GM12878 (cell line): ENCODE measurements at regions not wholly inside any gene's neighbourhood (a gene's known extent, or its start where the extent isn't known, plus 50 kb on each side); places are given as distances from the start of the nearest gene placed in this dataset.

Experiments
- ATAC-seq: fragments of 200-7000 bp; cut with Tn5 transposase; 3 replicates; pipeline ENCODE4 v1.9.1; 2020; ENCODE audit warnings: mild to moderate bottlenecking, moderate library complexity
- BruUV-seq: library from RNA; stranded (reverse); fragments of 400-500 nt; replicated peaks from 2 replicates; lab custom pipeline; 2021; lab: Mats Ljungman, UMichigan
- CTCF ChIA-PET: fragments of 300-600 bp; sonication (Branson Sonifier 250); formaldehyde crosslinking; extraction: SDS; loops from one replicate; lab custom pipeline; 2021; ENCODE audit warnings: inconsistent platforms; lab: Yijun Ruan, JAX
- POLR2A ChIA-PET: fragments of 350-600 bp; formaldehyde crosslinking; extraction: SDS; loops from one replicate; lab custom pipeline; 2021; ENCODE audit warnings: inconsistent platforms; lab: Charles Lee
- RAD21 ChIA-PET: fragments of 300-600 bp; sonication (Branson Sonifier 250); formaldehyde crosslinking; loops from one replicate; lab custom pipeline; 2023; ENCODE audit warnings: antibody characterized with exemption; ENCODE audit not compliant: unreplicated experiment; lab: Charles Lee
- SMC1A ChIA-PET: fragments of 300-600 bp; sonication (Branson Sonifier 250); formaldehyde crosslinking; loops from one replicate; lab custom pipeline; 2023; ENCODE audit not compliant: unreplicated experiment, uncharacterized antibody; lab: Charles Lee
- DNase-seq: peaks from one replicate; pipeline ENCODE4 v3.0.0-alpha.2; 2011; ENCODE audit warnings: low read depth, low spot score
- FAIRE-seq: peaks from 3 replicates; lab custom pipeline; 2011; peaks lifted over from hg19 to GRCh38; lab: Jason Lieb, UNC
- H2AFZ ChIP-seq: 2 replicates; pipeline ENCODE4 v1.6.0; 2011; ENCODE audit warnings: low read depth, low read length, control low read depth; ENCODE audit not compliant: control insufficient read depth
- H3K27ac ChIP-seq: 2 replicates; pipeline ENCODE4 v1.5.1; 2011; ENCODE audit warnings: control low read depth; ENCODE audit not compliant: control insufficient read depth, insufficient read depth
- H3K27me3 ChIP-seq, 2 experiments: replicated peaks in 1 of 2; 2 replicates each; pipeline versions ENCODE4 v1.6.0 to v1.6.1; 2011; ENCODE audit warnings: low read length in 1 of 2; ENCODE audit not compliant: control insufficient read depth in 2 of 2, insufficient read depth in 2 of 2
- H3K36me3 ChIP-seq, 2 experiments: 2 replicates each; pipeline ENCODE4 v1.5.1; 2011; ENCODE audit warnings: low read length in 1 of 2; ENCODE audit not compliant: control insufficient read depth in 2 of 2, insufficient read depth in 2 of 2
- H3K4me1 ChIP-seq: 2 replicates; pipeline ENCODE4 v1.6.1; 2011; ENCODE audit warnings: mild to moderate bottlenecking, low read length, moderate library complexity, mixed read lengths; ENCODE audit not compliant: control insufficient read depth, insufficient read depth
- H3K4me2 ChIP-seq: 2 replicates; pipeline ENCODE4 v1.6.0; 2011; ENCODE audit warnings: control low read depth; ENCODE audit not compliant: control insufficient read depth, insufficient read depth
- H3K4me3 ChIP-seq: fragments of 200-600 bp; sonication (generic); 2 replicates; pipeline ENCODE4 v1.5.1; 2016
- H3K79me2 ChIP-seq: 2 replicates; pipeline ENCODE4 v1.6.0; 2011; ENCODE audit warnings: low read length; ENCODE audit not compliant: control insufficient read depth, insufficient read depth
- H3K9ac ChIP-seq: 2 replicates; pipeline ENCODE4 v1.8.0; 2011; ENCODE audit warnings: low read length, control low read depth, mixed read lengths; ENCODE audit not compliant: control insufficient read depth, insufficient read depth
- H3K9me3 ChIP-seq: replicated peaks from 3 replicates; pipeline ENCODE4 v1.5.1; 2011; ENCODE audit warnings: mild to moderate bottlenecking, low read length; ENCODE audit not compliant: control insufficient read depth, insufficient read depth
- H4K20me1 ChIP-seq: 2 replicates; pipeline ENCODE4 v1.6.0; 2011; ENCODE audit not compliant: control insufficient read depth, insufficient read depth
- BCL11A ChIP-seq: IDR thresholded peaks from 2 replicates; pipeline ENCODE4 v1.6.1; 2011; ENCODE audit warnings: low read depth, low read length
- BCLAF1 ChIP-seq: fragments of 450-650 bp; IDR thresholded peaks from 2 replicates; pipeline ENCODE4 v1.6.1; 2017; ENCODE audit warnings: antibody characterized with exemption, mild to moderate bottlenecking, moderate library complexity
- CEBPB ChIP-seq, 2 experiments: fragments of 150-350 bp in 1 of 2; IDR thresholded peaks; 2 replicates each; pipeline ENCODE4 v1.6.1; 2012 to 2014; ENCODE audit warnings: low read depth in 2 of 2, low read length in 2 of 2, borderline replicate concordance in 1 of 2, inconsistent platforms in 1 of 2
- CHD2 ChIP-seq: IDR thresholded peaks from 2 replicates; pipeline ENCODE4 v1.6.1; 2011; ENCODE audit warnings: low read depth, low read length, improper control_type of control experiment, borderline replicate concordance
- EED ChIP-seq: sonication (generic); IDR thresholded peaks from 2 replicates; pipeline ENCODE4 v1.6.1; 2016; ENCODE audit warnings: antibody characterized with exemption, low read depth
- HDAC6 ChIP-seq: fragments of 200-600 bp; sonication (generic); IDR thresholded peaks from one replicate; pipeline ENCODE4 v1.8.0; 2017; ENCODE audit warnings: antibody characterized with exemption; ENCODE audit not compliant: unreplicated experiment
- MLLT1 ChIP-seq: fragments of 450-650 bp; IDR thresholded peaks from 2 replicates; pipeline ENCODE4 v1.6.1; 2016; ENCODE audit warnings: mild to moderate bottlenecking
- MXI1 ChIP-seq: fragments of 150-350 bp; IDR thresholded peaks from 2 replicates; pipeline ENCODE4 v1.6.1; 2011; ENCODE audit warnings: low read depth, mild to moderate bottlenecking, inconsistent platforms, low read length, improper control_type of control experiment
- POLR2A ChIP-seq: IDR thresholded peaks from 2 replicates; pipeline ENCODE4 v1.6.1; 2011; ENCODE audit warnings: low read depth, mild to moderate bottlenecking, low read length
- SRF ChIP-seq, 2 experiments: IDR thresholded peaks; 2 replicates each; pipeline ENCODE4 v1.6.1; 2011; ENCODE audit warnings: low read depth in 2 of 2, low read length in 2 of 2, mild to moderate bottlenecking in 1 of 2, moderate library complexity in 1 of 2
- USF1 ChIP-seq: IDR thresholded peaks from 2 replicates; pipeline ENCODE4 v1.6.1; 2011; ENCODE audit warnings: borderline replicate concordance, low read depth, mild to moderate bottlenecking, moderate library complexity, mixed read lengths, low read length; ENCODE audit not compliant: insufficient read depth; ENCODE audit errors: extremely low read length
- YY1 ChIP-seq: IDR thresholded peaks from 2 replicates; pipeline ENCODE4 v1.6.1; 2011; ENCODE audit warnings: low read depth, mild to moderate bottlenecking, low read length
- ZBED1 ChIP-seq: IDR thresholded peaks from 2 replicates; pipeline ENCODE4 v1.6.1; 2016; ENCODE audit warnings: borderline replicate concordance
- WGBS: methylation state at CpG from one replicate; pipeline ENCODE4 v1.1.6; 2016; ENCODE audit warnings: low lambda C conversion rate; ENCODE audit not compliant: insufficient replicate concordance, insufficient coverage; ENCODE audit errors: missing lambda C conversion rate; 5-methylcytosine and 5-hydroxymethylcytosine counted together
- in situ Hi-C: fragments of 300-500 bp; cut with MboI; formaldehyde crosslinking; loops from 9 replicates; pipeline ENCODE4 v1.14.3; 2018; ENCODE audit warnings: mixed read lengths
- intact Hi-C: fragments of 100-400 bp; cut with micrococcal nuclease; formaldehyde crosslinking; loops from one replicate; pipeline ENCODE4 v1.14.2; 2022; ENCODE audit not compliant: unreplicated experiment
- TF ChIP-seq, protein P1 (sequence below): fragments of 450-650 bp; formaldehyde crosslinking; IDR thresholded peaks from 2 replicates; pipeline ENCODE4 v1.4.0; 2020; ENCODE audit warnings: mild to moderate bottlenecking, moderate library complexity

GRCh38 chr2:117217145-117217544, 597.3 kb upstream of the DDX18 start:
- Histone ChIP-seq H3K27ac (no peak overlapping the region), H3K36me3 (no peaks in the 10 kb centered on the region), H3K9me3 (no peaks in the 10 kb centered on the region), H3K9ac (no peak overlapping the region), H3K27me3 (no peaks in the 10 kb centered on the region), H3K4me3 (no peak overlapping the region), H3K4me1 (no peaks in the 10 kb centered on the region), H3K79me2 (no peaks in the 10 kb centered on the region), H3K4me2 (no peak overlapping the region), H2AFZ (no peak overlapping the region), H4K20me1 (no peaks in the 10 kb centered on the region)
- DNase-seq (no peak), ATAC-seq (no peak), FAIRE-seq (no peak)
- POLR2A ChIA-PET, result interaction anchor here (0.6 kb wide), 1 partner anchor 642 kb away, joined by 3 read pairs; no protein-coding TSS in a partner anchor
- CTCF ChIA-PET, result no interaction called here
- BruUV-seq, result no TSS peak
- TF ChIP-seq MLLT1 (no peak), MXI1 (no peak), POLR2A (no peak), ZBED1 (no peak), SRF (IDR thresholded peaks at IDR 0.05; ENCODE audit: low read depth in 2 of 2, low read length in 2 of 2) (no peak), YY1 (no peak), BCLAF1 (no peak), HDAC6 (no peak), BCL11A (no peak), EED (no peak), CHD2 (no peak), USF1 (no peak), CEBPB (IDR thresholded peaks at IDR 0.05; ENCODE audit: borderline replicate concordance in 1 of 2, low read depth in 2 of 2, low read length in 2 of 2) (no peak)
- TF ChIP-seq, protein P1, sequence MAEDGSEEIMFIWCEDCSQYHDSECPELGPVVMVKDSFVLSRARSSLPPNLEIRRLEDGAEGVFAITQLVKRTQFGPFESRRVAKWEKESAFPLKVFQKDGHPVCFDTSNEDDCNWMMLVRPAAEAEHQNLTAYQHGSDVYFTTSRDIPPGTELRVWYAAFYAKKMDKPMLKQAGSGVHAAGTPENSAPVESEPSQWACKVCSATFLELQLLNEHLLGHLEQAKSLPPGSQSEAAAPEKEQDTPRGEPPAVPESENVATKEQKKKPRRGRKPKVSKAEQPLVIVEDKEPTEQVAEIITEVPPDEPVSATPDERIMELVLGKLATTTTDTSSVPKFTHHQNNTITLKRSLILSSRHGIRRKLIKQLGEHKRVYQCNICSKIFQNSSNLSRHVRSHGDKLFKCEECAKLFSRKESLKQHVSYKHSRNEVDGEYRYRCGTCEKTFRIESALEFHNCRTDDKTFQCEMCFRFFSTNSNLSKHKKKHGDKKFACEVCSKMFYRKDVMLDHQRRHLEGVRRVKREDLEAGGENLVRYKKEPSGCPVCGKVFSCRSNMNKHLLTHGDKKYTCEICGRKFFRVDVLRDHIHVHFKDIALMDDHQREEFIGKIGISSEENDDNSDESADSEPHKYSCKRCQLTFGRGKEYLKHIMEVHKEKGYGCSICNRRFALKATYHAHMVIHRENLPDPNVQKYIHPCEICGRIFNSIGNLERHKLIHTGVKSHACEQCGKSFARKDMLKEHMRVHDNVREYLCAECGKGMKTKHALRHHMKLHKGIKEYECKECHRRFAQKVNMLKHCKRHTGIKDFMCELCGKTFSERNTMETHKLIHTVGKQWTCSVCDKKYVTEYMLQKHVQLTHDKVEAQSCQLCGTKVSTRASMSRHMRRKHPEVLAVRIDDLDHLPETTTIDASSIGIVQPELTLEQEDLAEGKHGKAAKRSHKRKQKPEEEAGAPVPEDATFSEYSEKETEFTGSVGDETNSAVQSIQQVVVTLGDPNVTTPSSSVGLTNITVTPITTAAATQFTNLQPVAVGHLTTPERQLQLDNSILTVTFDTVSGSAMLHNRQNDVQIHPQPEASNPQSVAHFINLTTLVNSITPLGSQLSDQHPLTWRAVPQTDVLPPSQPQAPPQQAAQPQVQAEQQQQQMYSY (CRISPR knock-in tag), result no peak
- RAD21 ChIA-PET, result no interaction called here
- SMC1A ChIA-PET, result no interaction called here
- intact Hi-C loops, result no loop called here
- 69% methylated on average over 16 of the region's 16 CpGs for WGBS
- in situ Hi-C loops, result no loop called here
